PFSK-1 (cell line): ENCODE measurements at regions not wholly inside any gene's neighbourhood (a gene's known extent, or its start where the extent isn't known, plus 50 kb on each side); places are given as distances from the start of the nearest gene placed in this dataset.

ENCODE experiments used
- FOXP2 ChIP-seq: optimal IDR thresholded peaks from 2 replicates; pipeline ENCODE3; 2011; ENCODE audit warnings: borderline replicate concordance, control low read depth, inconsistent platforms; ENCODE audit not compliant: insufficient read depth; ENCODE audit errors: extremely low read length, extremely low read depth
- POLR2AphosphoS5 ChIP-seq: IDR thresholded peaks from 2 replicates; pipeline ENCODE4 v1.6.1; 2012; ENCODE audit warnings: low read depth, mild to moderate bottlenecking, control low read depth, low read length, moderate library complexity
- REST ChIP-seq, 2 experiments: IDR thresholded peaks; 2 replicates each; pipeline versions ENCODE4 v1.6.1 to v1.8.0; 2011 to 2012; ENCODE audit warnings: low read depth in 2 of 2, low read length in 2 of 2, control low read depth in 1 of 2, inconsistent platforms in 1 of 2, mild to moderate bottlenecking in 1 of 2, moderate library complexity in 1 of 2; ENCODE audit not compliant: insufficient read depth in 1 of 2
- SIN3A ChIP-seq: IDR thresholded peaks from 2 replicates; pipeline ENCODE4 v1.6.1; 2012; ENCODE audit warnings: mild to moderate bottlenecking, low read length, moderate library complexity, borderline replicate concordance; ENCODE audit not compliant: insufficient read depth
- TAF1 ChIP-seq: IDR thresholded peaks from 2 replicates; pipeline ENCODE4 v1.6.1; 2012; ENCODE audit warnings: low read length, control low read depth, borderline replicate concordance; ENCODE audit not compliant: insufficient read depth

GRCh38 chr4:104263100-104263499, 231.6 kb downstream of the CXXC4 start:
- TF ChIP-seq POLR2AphosphoS5 (no peak), TAF1 (no peak), REST (IDR thresholded peaks at IDR 0.05; ENCODE audit: insufficient read depth in 1 of 2, low read depth in 2 of 2, low read length in 2 of 2) (no peak), FOXP2 (no peak), SIN3A (no peak)

- TF ChIP-seq TAF1, result no peak
- TF ChIP-seq FOXP2, result no peak
- no peak for TF ChIP-seq SIN3A
- TF ChIP-seq POLR2AphosphoS5, result no peak
- no peak for TF ChIP-seq REST (IDR thresholded peaks at IDR 0.05; ENCODE audit: insufficient read depth in 1 of 2, low read depth in 2 of 2, low read length in 2 of 2)
Observed at GRCh38 chr4:104262678-104263077, 232.0 kb downstream of the CXXC4 start.

- TF ChIP-seq REST (IDR thresholded peaks at IDR 0.05; ENCODE audit: insufficient read depth in 1 of 2, low read depth in 2 of 2, low read length in 2 of 2) (no peak), FOXP2 (no peak), POLR2AphosphoS5 (no peak), TAF1 (no peak), SIN3A (no peak)
Observed at GRCh38 chr4:104248726-104249125, 246.0 kb downstream of the CXXC4 start.

- TF ChIP-seq FOXP2 (no peak), REST (IDR thresholded peaks at IDR 0.05; ENCODE audit: insufficient read depth in 1 of 2, low read depth in 2 of 2, low read length in 2 of 2) (no peak), SIN3A (no peak), TAF1 (no peak), POLR2AphosphoS5 (no peak)
Observed at GRCh38 chr4:104235967-104236366, 258.7 kb downstream of the CXXC4 start.

GRCh38 chr4:104217526-104217925, 277.2 kb downstream of the CXXC4 start:
- no peak for TF ChIP-seq SIN3A
- no peak for TF ChIP-seq FOXP2
- no peak for TF ChIP-seq TAF1
- no peak for TF ChIP-seq POLR2AphosphoS5
- no peak for TF ChIP-seq REST (IDR thresholded peaks at IDR 0.05; ENCODE audit: insufficient read depth in 1 of 2, low read depth in 2 of 2, low read length in 2 of 2)
